ENCODE measurements at regions not wholly inside any gene's neighbourhood (a gene's known extent, or its start where the extent isn't known, plus 50 kb on each side); places are given as distances from the start of the nearest gene placed in this dataset.

- no peaks in the 10 kb centered on the region for H3K79me2 ChIP-seq (ENCODE audit: control insufficient read depth, low read length)
- H3F3A ChIP-seq (ENCODE audit: control insufficient read depth, insufficient read depth), result no peaks in the 10 kb centered on the region
- no peak overlapping the region for H3K27ac ChIP-seq (ENCODE audit: low read depth, low read length)
- H3K4me1 ChIP-seq (ENCODE audit: control insufficient read depth, low read length), result peaks cover 4% of the 10 kb centered on the region; the same call in 1 of the 2 replicates
- H3K9me2 ChIP-seq (replicated peaks; ENCODE audit: control insufficient read depth, low read length), result no peaks in the 10 kb centered on the region
- no peaks in the 10 kb centered on the region for H3K36me3 ChIP-seq (ENCODE audit: control insufficient read depth, low read length)
- H3K27me3 ChIP-seq (ENCODE audit: control insufficient read depth, low read length), result no peaks in the 10 kb centered on the region
- H3K4me3 ChIP-seq (ENCODE audit: low read length), result no peak overlapping the region
- no peak for TF ChIP-seq EZH2phosphoT487 (IDR thresholded peaks at IDR 0.05; ENCODE audit: borderline replicate concordance, low read length)
- TF ChIP-seq CTCF (IDR thresholded peaks at IDR 0.05; ENCODE audit: low read depth, low read length, poor library complexity, severe bottlenecking), result no peak
- no peak overlapping the region for H3K4me2 ChIP-seq (ENCODE audit: low read length)
- H3K9me3 ChIP-seq (ENCODE audit: control insufficient read depth, insufficient read depth, low read length), result no peaks in the 10 kb centered on the region
- no peaks in the 10 kb centered on the region for H4K20me1 ChIP-seq (ENCODE audit: control insufficient read depth, insufficient read depth, low read depth, low read length)
Observed at GRCh38 chr4:124000233-124000632, 603.6 kb downstream of the SPRY1 start.

GRCh38 chr4:124015766-124016165, 619.2 kb downstream of the SPRY1 start:
- no peak overlapping the region for H3K4me3 ChIP-seq (ENCODE audit: low read length)
- H3K4me2 ChIP-seq (ENCODE audit: low read length), result no peak overlapping the region
- H3K79me2 ChIP-seq (ENCODE audit: control insufficient read depth, low read length), result no peaks in the 10 kb centered on the region
- no peak overlapping the region for H3K27ac ChIP-seq (ENCODE audit: low read depth, low read length)
- H3F3A ChIP-seq (ENCODE audit: control insufficient read depth, insufficient read depth), result no peaks in the 10 kb centered on the region
- H3K9me3 ChIP-seq (ENCODE audit: control insufficient read depth, insufficient read depth, low read length), result no peaks in the 10 kb centered on the region
- no peaks in the 10 kb centered on the region for H3K27me3 ChIP-seq (ENCODE audit: control insufficient read depth, low read length)
- no peaks in the 10 kb centered on the region for H3K36me3 ChIP-seq (ENCODE audit: control insufficient read depth, low read length)
- TF ChIP-seq CTCF (IDR thresholded peaks at IDR 0.05; ENCODE audit: low read depth, low read length, poor library complexity, severe bottlenecking) (no peak), EZH2phosphoT487 (IDR thresholded peaks at IDR 0.05; ENCODE audit: borderline replicate concordance, low read length) (no peak)
- peaks cover 25% of the 10 kb centered on the region for H3K4me1 ChIP-seq (ENCODE audit: control insufficient read depth, low read length)
- H4K20me1 ChIP-seq (ENCODE audit: control insufficient read depth, insufficient read depth, low read depth, low read length), result no peaks in the 10 kb centered on the region
- H3K9me2 ChIP-seq (replicated peaks; ENCODE audit: control insufficient read depth, low read length), result no peaks in the 10 kb centered on the region

- H3K4me1 ChIP-seq (ENCODE audit: control insufficient read depth, low read length), result peaks cover 25% of the 10 kb centered on the region
- TF ChIP-seq CTCF (IDR thresholded peaks at IDR 0.05; ENCODE audit: low read depth, low read length, poor library complexity, severe bottlenecking), result no peak
- no peak for TF ChIP-seq EZH2phosphoT487 (IDR thresholded peaks at IDR 0.05; ENCODE audit: borderline replicate concordance, low read length)
- H3K9me2 ChIP-seq (replicated peaks; ENCODE audit: control insufficient read depth, low read length), result no peaks in the 10 kb centered on the region
- H3K27me3 ChIP-seq (ENCODE audit: control insufficient read depth, low read length), result no peaks in the 10 kb centered on the region
- no peak overlapping the region for H3K27ac ChIP-seq (ENCODE audit: low read depth, low read length)
- no peaks in the 10 kb centered on the region for H3K36me3 ChIP-seq (ENCODE audit: control insufficient read depth, low read length)
- no peaks in the 10 kb centered on the region for H3K9me3 ChIP-seq (ENCODE audit: control insufficient read depth, insufficient read depth, low read length)
- no peak overlapping the region for H3K4me3 ChIP-seq (ENCODE audit: low read length)
- H3F3A ChIP-seq (ENCODE audit: control insufficient read depth, insufficient read depth), result no peaks in the 10 kb centered on the region
- no peak overlapping the region for H3K4me2 ChIP-seq (ENCODE audit: low read length)
- H3K79me2 ChIP-seq (ENCODE audit: control insufficient read depth, low read length), result no peaks in the 10 kb centered on the region
- no peaks in the 10 kb centered on the region for H4K20me1 ChIP-seq (ENCODE audit: control insufficient read depth, insufficient read depth, low read depth, low read length)
Observed at GRCh38 chr4:124017185-124017785, 620.7 kb downstream of the SPRY1 start.

All from DOHH2 (cell line).